ENCODE measurements at regions not wholly inside any gene's neighbourhood (a gene's known extent, or its start where the extent isn't known, plus 50 kb on each side); places are given as distances from the start of the nearest gene placed in this dataset.

- no peak for TF ChIP-seq CTCF (IDR thresholded peaks at IDR 0.05)
- TF ChIP-seq POLR2A (IDR thresholded peaks at IDR 0.05), result no peak
Measured at GRCh38 chr15:61425934-61426333, 196.8 kb upstream of the RORA start.
